Fibroblast of lung (primary cell): ENCODE measurements at regions not wholly inside any gene's neighbourhood (a gene's known extent, or its start where the extent isn't known, plus 50 kb on each side); places are given as distances from the start of the nearest gene placed in this dataset.

ENCODE experiments used
- DNase-seq, 2 donors: peaks; one replicate each; pipeline versions ENCODE4 v3.0.0 to v3.0.0-alpha.2; 2010; ENCODE audit warnings: low read depth in 2 of 2
- H2AFZ ChIP-seq: 2 replicates; pipeline ENCODE4 v1.5.1; 2012; ENCODE audit warnings: low read length, control low read depth, inconsistent platforms
- H3K27ac ChIP-seq: 2 replicates; pipeline ENCODE4 v1.5.1; 2011; ENCODE audit warnings: low read length, control low read depth; ENCODE audit not compliant: insufficient read depth
- H3K27me3 ChIP-seq: 2 replicates; pipeline ENCODE4 v1.5.1; 2011; ENCODE audit warnings: mild to moderate bottlenecking, low read length; ENCODE audit not compliant: control insufficient read depth, insufficient read depth
- H3K36me3 ChIP-seq: 2 replicates; pipeline ENCODE4 v1.5.1; 2011; ENCODE audit warnings: low read length; ENCODE audit not compliant: control insufficient read depth, insufficient read depth
- H3K4me1 ChIP-seq: 2 replicates; pipeline ENCODE4 v1.5.1; 2011; ENCODE audit warnings: low read length; ENCODE audit not compliant: control insufficient read depth, insufficient read depth; ENCODE audit errors: extremely low read depth
- H3K4me2 ChIP-seq: 2 replicates; pipeline ENCODE4 v1.5.1; 2011; ENCODE audit warnings: low read length, control low read depth; ENCODE audit not compliant: insufficient read depth; ENCODE audit errors: extremely low read depth
- H3K4me3 ChIP-seq, 4 experiments: fragments of 200-600 bp in 1 of 4; sonication (generic) in 1 of 4; replicated peaks in 1 of 4; 2 replicates each; pipeline ENCODE4 v1.5.1; 2011 to 2016; ENCODE audit warnings: low read length in 4 of 4, low read depth in 3 of 4, mild to moderate bottlenecking in 3 of 4, control low read depth in 2 of 4, inconsistent platforms in 1 of 4, mixed read lengths in 1 of 4; ENCODE audit not compliant: insufficient read depth in 1 of 4; ENCODE audit errors: control extremely low read depth in 1 of 4
- H3K79me2 ChIP-seq: 2 replicates; pipeline ENCODE4 v1.5.1; 2012; ENCODE audit warnings: mild to moderate bottlenecking, low read length, inconsistent platforms; ENCODE audit not compliant: control insufficient read depth, insufficient read depth
- H3K9ac ChIP-seq: 2 replicates; pipeline ENCODE4 v1.5.1; 2011; ENCODE audit warnings: mild to moderate bottlenecking, low read length, control low read depth; ENCODE audit not compliant: insufficient read depth
- H3K9me3 ChIP-seq: 2 replicates; pipeline ENCODE4 v1.5.1; 2012; ENCODE audit warnings: low read depth, low read length; ENCODE audit not compliant: control insufficient read depth, insufficient read depth
- H4K20me1 ChIP-seq: 2 replicates; pipeline ENCODE4 v1.5.1; 2011; ENCODE audit warnings: low read length; ENCODE audit not compliant: control insufficient read depth, insufficient read depth; ENCODE audit errors: extremely low read depth
- CTCF ChIP-seq, 2 donors: IDR thresholded peaks in 1 of 2; conservative IDR thresholded peaks in 1 of 2; 1 replicate in 1 of 2; 2 replicates in 1 of 2; pipeline ENCODE4 v1.5.1; 2011 to 2012; ENCODE audit warnings: low read length in 2 of 2, control low read depth in 1 of 2, inconsistent platforms in 1 of 2, low read depth in 1 of 2, mild to moderate bottlenecking in 1 of 2
- EZH2 ChIP-seq: IDR thresholded peaks from 2 replicates; pipeline ENCODE4 v1.5.1; 2012; ENCODE audit warnings: low read length, control low read depth, mild to moderate bottlenecking; ENCODE audit errors: missing control alignments

GRCh38 chr1:95766036-95766435 lies 532.0 kb downstream of the RWDD3 start:
- no peak overlapping the region for H3K4me2 ChIP-seq
- no peak overlapping the region for H3K4me3 ChIP-seq
- H3K27me3 ChIP-seq: no peaks in the 10 kb centered on the region
- no peaks in the 10 kb centered on the region for H4K20me1 ChIP-seq
- no peak overlapping the region for H3K27ac ChIP-seq
- H2AFZ ChIP-seq: no peak overlapping the region
- H3K4me1 ChIP-seq: no peaks in the 10 kb centered on the region
- TF ChIP-seq CTCF (conservative IDR thresholded peaks at IDR 0.05 in 1 of 2, IDR thresholded peaks at IDR 0.05 in 1 of 2; ENCODE audit: low read depth in 1 of 2, low read length in 2 of 2) (no peak), EZH2 (no peak)
- H3K9me3 ChIP-seq: no peaks in the 10 kb centered on the region
- H3K79me2 ChIP-seq: no peaks in the 10 kb centered on the region
- no peak overlapping the region for H3K9ac ChIP-seq
- no peaks in the 10 kb centered on the region for H3K36me3 ChIP-seq
- DNase-seq: no peak

GRCh38 chr1:95770581-95770980 lies 536.6 kb downstream of the RWDD3 start:
- Histone ChIP-seq H3K9ac (no peak overlapping the region), H2AFZ (no peak overlapping the region), H3K27me3 (no peaks in the 10 kb centered on the region), H3K9me3 (no peaks in the 10 kb centered on the region), H3K4me1 (no peaks in the 10 kb centered on the region), H4K20me1 (no peaks in the 10 kb centered on the region), H3K4me3 (no peak overlapping the region), H3K4me2 (no peak overlapping the region), H3K36me3 (no peaks in the 10 kb centered on the region), H3K27ac (no peak overlapping the region), H3K79me2 (no peaks in the 10 kb centered on the region)
- no peak for TF ChIP-seq EZH2
- no peak for TF ChIP-seq CTCF (conservative IDR thresholded peaks at IDR 0.05 in 1 of 2, IDR thresholded peaks at IDR 0.05 in 1 of 2; ENCODE audit: low read depth in 1 of 2, low read length in 2 of 2)
- DNase-seq: no peak

GRCh38 chr1:95778217-95778616 lies 544.2 kb downstream of the RWDD3 start:
- DNase-seq: no peak
- Histone ChIP-seq H3K4me1 (no peaks in the 10 kb centered on the region), H3K27ac (no peak overlapping the region)

More at GRCh38 chr1:95778217-95778616, 544.2 kb downstream of the RWDD3 start:
- H3K79me2 ChIP-seq: no peaks in the 10 kb centered on the region
- H3K27me3 ChIP-seq: no peaks in the 10 kb centered on the region
- no peaks in the 10 kb centered on the region for H3K36me3 ChIP-seq
- H3K9ac ChIP-seq: no peak overlapping the region
- H3K9me3 ChIP-seq: no peaks in the 10 kb centered on the region
- no peaks in the 10 kb centered on the region for H4K20me1 ChIP-seq
- no peak overlapping the region for H3K4me3 ChIP-seq
- TF ChIP-seq EZH2: no peak
- no peak for TF ChIP-seq CTCF (conservative IDR thresholded peaks at IDR 0.05 in 1 of 2, IDR thresholded peaks at IDR 0.05 in 1 of 2; ENCODE audit: low read depth in 1 of 2, low read length in 2 of 2)
- no peak overlapping the region for H2AFZ ChIP-seq
- no peak overlapping the region for H3K4me2 ChIP-seq
